ENCODE measurements at regions not wholly inside any gene's neighbourhood (a gene's known extent, or its start where the extent isn't known, plus 50 kb on each side); places are given as distances from the start of the nearest gene placed in this dataset.
"Not testable (repeated sequence)": the region's sequence is repeated elsewhere in the genome, so short reads cannot be mapped to it uniquely, and the experiment has no call there.

- Histone ChIP-seq H3K4me3 (no peak overlapping the region), H3K9me3 (replicated peaks) (no peaks in the 10 kb centered on the region), H3K27me3 (replicated peaks) (no peaks in the 10 kb centered on the region), H3K4me1 (replicated peaks) (no peaks in the 10 kb centered on the region), H3K27ac (no peak overlapping the region), H3K36me3 (no peaks in the 10 kb centered on the region)
- DNase-seq (ENCODE audit: low read depth in 1 of 2, low spot score in 2 of 2) = no peak
These were observed 235.0 kb downstream of the PTGER3 start for GRCh38 chr1:70812442-70813109.

- Histone ChIP-seq H3K9me3 (replicated peaks) (no peaks in the 10 kb centered on the region), H3K4me1 (replicated peaks) (no peaks in the 10 kb centered on the region), H3K36me3 (no peaks in the 10 kb centered on the region), H3K27me3 (replicated peaks) (no peaks in the 10 kb centered on the region), H3K27ac (no peak overlapping the region), H3K4me3 (no peak overlapping the region)
- no peak for DNase-seq (ENCODE audit: low read depth in 1 of 2, low spot score in 2 of 2)
These were observed 229.2 kb downstream of the PTGER3 start for GRCh38 chr1:70818401-70818800.

- H3K27ac ChIP-seq = no peak overlapping the region
- no peak for DNase-seq (ENCODE audit: low read depth in 1 of 2, low spot score in 2 of 2)
- H3K36me3 ChIP-seq = no peaks in the 10 kb centered on the region
- no peaks in the 10 kb centered on the region for H3K9me3 ChIP-seq (replicated peaks)
- no peaks in the 10 kb centered on the region for H3K27me3 ChIP-seq (replicated peaks)
- H3K4me1 ChIP-seq (replicated peaks) = no peaks in the 10 kb centered on the region
- H3K4me3 ChIP-seq = no peak overlapping the region
These were observed 228.4 kb downstream of the PTGER3 start for GRCh38 chr1:70819231-70819630.

- H3K9me3 ChIP-seq (replicated peaks) = no peaks in the 10 kb centered on the region
- DNase-seq (ENCODE audit: low read depth in 1 of 2, low spot score in 2 of 2) = no peak
- H3K4me1 ChIP-seq (replicated peaks) = no peaks in the 10 kb centered on the region
- no peak overlapping the region for H3K27ac ChIP-seq
- no peaks in the 10 kb centered on the region for H3K36me3 ChIP-seq
- H3K4me3 ChIP-seq = no peak overlapping the region
- no peaks in the 10 kb centered on the region for H3K27me3 ChIP-seq (replicated peaks)
These were observed 227.8 kb downstream of the PTGER3 start for GRCh38 chr1:70819785-70820184.

- Histone ChIP-seq H3K4me3 (no peak overlapping the region), H3K27me3 (replicated peaks) (no peaks in the 10 kb centered on the region), H3K4me1 (replicated peaks) (no peaks in the 10 kb centered on the region), H3K36me3 (no peaks in the 10 kb centered on the region), H3K9me3 (replicated peaks) (no peaks in the 10 kb centered on the region), H3K27ac (no peak overlapping the region)
- DNase-seq (ENCODE audit: low read depth in 1 of 2, low spot score in 2 of 2) = no peak
These were observed 227.2 kb downstream of the PTGER3 start for GRCh38 chr1:70820396-70820795.

GRCh38 chr1:70820995-70821394 is 226.6 kb downstream of the PTGER3 start:
- H3K4me3 ChIP-seq = no peak overlapping the region
- H3K27ac ChIP-seq = no peak overlapping the region
- H3K9me3 ChIP-seq (replicated peaks) = no peaks in the 10 kb centered on the region
- no peaks in the 10 kb centered on the region for H3K4me1 ChIP-seq (replicated peaks)
- no peaks in the 10 kb centered on the region for H3K36me3 ChIP-seq
- H3K27me3 ChIP-seq (replicated peaks) = no peaks in the 10 kb centered on the region
- DNase-seq (ENCODE audit: low read depth in 1 of 2, low spot score in 2 of 2) = no peak

- Histone ChIP-seq H3K9me3 (replicated peaks) (no peaks in the 10 kb centered on the region), H3K36me3 (no peaks in the 10 kb centered on the region), H3K27ac (no peak overlapping the region), H3K4me3 (no peak overlapping the region), H3K27me3 (replicated peaks) (no peaks in the 10 kb centered on the region), H3K4me1 (replicated peaks) (no peaks in the 10 kb centered on the region)
- no peak for DNase-seq (ENCODE audit: low read depth in 1 of 2, low spot score in 2 of 2)
These were observed 221.2 kb downstream of the PTGER3 start for GRCh38 chr1:70826428-70826827.

- Histone ChIP-seq H3K36me3 (no peaks in the 10 kb centered on the region), H3K27me3 (replicated peaks) (no peaks in the 10 kb centered on the region), H3K4me1 (replicated peaks) (no peaks in the 10 kb centered on the region), H3K27ac (no peak overlapping the region), H3K4me3 (no peak overlapping the region), H3K9me3 (replicated peaks) (no peaks in the 10 kb centered on the region)
- DNase-seq (ENCODE audit: low read depth in 1 of 2, low spot score in 2 of 2) = no peak
These were observed 220.6 kb downstream of the PTGER3 start for GRCh38 chr1:70827030-70827429.

GRCh38 chr1:70828177-70828576 is 219.4 kb downstream of the PTGER3 start:
- Histone ChIP-seq H3K9me3 (replicated peaks) (no peaks in the 10 kb centered on the region), H3K4me3 (no peak overlapping the region), H3K27me3 (replicated peaks) (no peaks in the 10 kb centered on the region), H3K4me1 (replicated peaks) (no peaks in the 10 kb centered on the region), H3K36me3 (no peaks in the 10 kb centered on the region), H3K27ac (no peak overlapping the region)
- DNase-seq (ENCODE audit: low read depth in 1 of 2, low spot score in 2 of 2) = no peak

GRCh38 chr1:70834365-70834764 is 213.3 kb downstream of the PTGER3 start:
- not testable (repeated sequence) for H3K4me3 ChIP-seq; H3K9me3 ChIP-seq (replicated peaks); DNase-seq (ENCODE audit: low read depth in 1 of 2, low spot score in 2 of 2); H3K36me3 ChIP-seq; H3K4me1 ChIP-seq (replicated peaks); H3K27me3 ChIP-seq (replicated peaks); H3K27ac ChIP-seq

- DNase-seq (ENCODE audit: low read depth in 1 of 2, low spot score in 2 of 2) = no peak
- no peaks in the 10 kb centered on the region for H3K36me3 ChIP-seq
- no peak overlapping the region for H3K4me3 ChIP-seq
- no peak overlapping the region for H3K27ac ChIP-seq
- no peaks in the 10 kb centered on the region for H3K9me3 ChIP-seq (replicated peaks)
- no peaks in the 10 kb centered on the region for H3K27me3 ChIP-seq (replicated peaks)
- H3K4me1 ChIP-seq (replicated peaks) = no peaks in the 10 kb centered on the region
These were observed 211.2 kb downstream of the PTGER3 start for GRCh38 chr1:70836456-70836855.

GRCh38 chr1:70840260-70840953 is 207.2 kb downstream of the PTGER3 start:
- peak in 1 of 2 experiments; percentile 32 for DNase-seq (ENCODE audit: low read depth in 1 of 2, low spot score in 2 of 2)
- Histone ChIP-seq H3K4me3 (no peak overlapping the region), H3K27me3 (replicated peaks) (no peaks in the 10 kb centered on the region), H3K27ac (no peak overlapping the region), H3K4me1 (replicated peaks) (no peaks in the 10 kb centered on the region), H3K36me3 (no peaks in the 10 kb centered on the region), H3K9me3 (replicated peaks) (no peaks in the 10 kb centered on the region)

GRCh38 chr1:70842562-70842961 is 205.1 kb downstream of the PTGER3 start:
- Histone ChIP-seq H3K9me3 (replicated peaks) (no peaks in the 10 kb centered on the region), H3K27ac (no peak overlapping the region), H3K4me1 (replicated peaks) (no peaks in the 10 kb centered on the region), H3K36me3 (no peaks in the 10 kb centered on the region), H3K4me3 (no peak overlapping the region), H3K27me3 (replicated peaks) (no peaks in the 10 kb centered on the region)
- no peak for DNase-seq (ENCODE audit: low read depth in 1 of 2, low spot score in 2 of 2)

GRCh38 chr1:70843452-70843851 is 204.2 kb downstream of the PTGER3 start:
- Histone ChIP-seq H3K27ac (no peak overlapping the region), H3K27me3 (replicated peaks) (no peaks in the 10 kb centered on the region), H3K4me1 (replicated peaks) (no peaks in the 10 kb centered on the region), H3K4me3 (no peak overlapping the region), H3K9me3 (replicated peaks) (no peaks in the 10 kb centered on the region), H3K36me3 (no peaks in the 10 kb centered on the region)
- DNase-seq (ENCODE audit: low read depth in 1 of 2, low spot score in 2 of 2) = no peak

- no peaks in the 10 kb centered on the region for H3K9me3 ChIP-seq (replicated peaks)
- no peak overlapping the region for H3K4me3 ChIP-seq
- no peak overlapping the region for H3K27ac ChIP-seq
- H3K27me3 ChIP-seq (replicated peaks) = no peaks in the 10 kb centered on the region
- no peak for DNase-seq (ENCODE audit: low read depth in 1 of 2, low spot score in 2 of 2)
- H3K4me1 ChIP-seq (replicated peaks) = no peaks in the 10 kb centered on the region
- H3K36me3 ChIP-seq = no peaks in the 10 kb centered on the region
These were observed 200.6 kb downstream of the PTGER3 start for GRCh38 chr1:70847013-70847412.

Data from SJSA1 (cell line).